Hepatocyte (in vitro differentiated cells): ENCODE measurements at regions not wholly inside any gene's neighbourhood (a gene's known extent, or its start where the extent isn't known, plus 50 kb on each side); places are given as distances from the start of the nearest gene placed in this dataset.

Source experiments
- CTCF ChIP-seq: fragments of 200-600 bp; sonication (generic); IDR thresholded peaks from 2 replicates; pipeline ENCODE4 v1.5.1; 2016; ENCODE audit warnings: antibody characterized with exemption, mild to moderate bottlenecking; ENCODE audit not compliant: poor library complexity
- EZH2 ChIP-seq: fragments of 200-600 bp; sonication (generic); IDR thresholded peaks from 2 replicates; pipeline ENCODE4 v1.6.1; 2016; ENCODE audit warnings: antibody characterized with exemption, mild to moderate bottlenecking, borderline replicate concordance

DNA sequence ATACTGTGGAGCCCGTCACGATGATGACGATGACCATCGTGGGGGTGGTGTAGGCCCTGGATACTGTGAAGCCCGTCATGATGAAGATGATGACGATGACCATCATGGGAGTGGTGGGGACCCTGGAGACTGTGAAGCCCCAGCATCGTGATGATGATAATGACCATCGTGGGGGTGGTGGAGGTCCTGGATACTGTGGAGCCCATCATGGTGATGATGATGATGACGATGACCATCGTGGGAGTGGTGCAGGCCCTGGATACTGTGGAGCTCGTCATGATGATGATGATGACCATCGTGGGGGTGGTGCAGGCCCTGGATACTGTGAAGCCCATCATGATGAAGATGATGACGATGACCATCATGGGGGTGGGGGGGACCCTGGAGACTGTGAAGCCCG lies 81.0 kb upstream of the SALL3 start:
- TF ChIP-seq CTCF (no peak), EZH2 (no peak)
